Left lung (tissue), 4 donors: ENCODE measurements at regions not wholly inside any gene's neighbourhood (a gene's known extent, or its start where the extent isn't known, plus 50 kb on each side); places are given as distances from the start of the nearest gene placed in this dataset.

ENCODE experiments used
- ATAC-seq: fragments of 200-7000 bp; cut with Tn5 transposase; one replicate; pipeline ENCODE4 v1.9.1; 2020; ENCODE audit warnings: moderate library complexity
- DNase-seq, 4 donors: peaks; one replicate each; pipeline ENCODE4 v3.0.0-alpha.2; 2013 to 2020
- H3K27ac ChIP-seq, 2 donors: fragments of 200-600 bp; sonication (generic) in 1 of 2; one replicate each; pipeline versions ENCODE4 v1.5.0 to v1.8.0; 2020 to 2021
- H3K27me3 ChIP-seq, 2 donors: fragments of 200-600 bp; sonication (generic) in 1 of 2; one replicate each; pipeline versions ENCODE4 v1.5.0 to v1.8.0; 2020 to 2021
- H3K36me3 ChIP-seq, 2 donors: fragments of 200-600 bp; sonication (generic) in 1 of 2; one replicate each; pipeline versions ENCODE4 v1.5.0 to v1.8.0; 2020 to 2021
- H3K4me1 ChIP-seq, 2 donors: fragments of 200-600 bp; one replicate each; pipeline ENCODE4 v1.8.0; 2021
- H3K4me3 ChIP-seq, 2 donors: fragments of 200-600 bp; sonication (generic) in 1 of 2; one replicate each; pipeline versions ENCODE4 v1.5.0 to v1.8.0; 2020 to 2021; ENCODE audit warnings: mild to moderate bottlenecking in 1 of 2
- H3K9me3 ChIP-seq, 2 donors: fragments of 200-600 bp; sonication (generic) in 1 of 2; one replicate each; pipeline versions ENCODE4 v1.5.0 to v1.8.0; 2020 to 2021
- CTCF ChIP-seq, 2 donors: fragments of 200-600 bp; sonication (generic) in 1 of 2; IDR thresholded peaks; one replicate each; pipeline versions ENCODE4 v1.5.0 to v1.8.0; 2021; ENCODE audit warnings: antibody characterized with exemption in 2 of 2
- intact Hi-C, 2 donors: fragments of 100-400 bp; cut with DNase I; formaldehyde crosslinking; loops; one replicate each; pipeline versions ENCODE4 v1.11.2 to v1.14.2; 2022
- donor health status: DM: no; HTN: yes; CAD: no.
- donor health status: DM: no; HTN: no; CAD: no.

- Histone ChIP-seq H3K27me3 (no peaks in the 10 kb centered on the region), H3K4me1 (no peaks in the 10 kb centered on the region), H3K36me3 (no peaks in the 10 kb centered on the region), H3K4me3 (no peak overlapping the region), H3K9me3 (no peaks in the 10 kb centered on the region), H3K27ac (no peak overlapping the region)
- DNase-seq (no peak), ATAC-seq (no peak)
- TF ChIP-seq CTCF (IDR thresholded peaks at IDR 0.05) = no peak
- intact Hi-C loops = no loop called here
These were observed 545.1 kb downstream of the EFNB2 start for GRCh38 chr13:105990256-105990958.

- no peak overlapping the region for H3K27ac ChIP-seq
- no peak for ATAC-seq
- no peaks in the 10 kb centered on the region for H3K36me3 ChIP-seq
- TF ChIP-seq CTCF (IDR thresholded peaks at IDR 0.05) = no peak
- intact Hi-C loops = no loop called here
- no peaks in the 10 kb centered on the region for H3K9me3 ChIP-seq
- peak in 1 of 4 donors; percentile 14 for DNase-seq
- no peaks in the 10 kb centered on the region for H3K27me3 ChIP-seq
- H3K4me3 ChIP-seq = no peak overlapping the region
- no peaks in the 10 kb centered on the region for H3K4me1 ChIP-seq
These were observed 550.8 kb downstream of the EFNB2 start for GRCh38 chr13:105984646-105985045.

DNA sequence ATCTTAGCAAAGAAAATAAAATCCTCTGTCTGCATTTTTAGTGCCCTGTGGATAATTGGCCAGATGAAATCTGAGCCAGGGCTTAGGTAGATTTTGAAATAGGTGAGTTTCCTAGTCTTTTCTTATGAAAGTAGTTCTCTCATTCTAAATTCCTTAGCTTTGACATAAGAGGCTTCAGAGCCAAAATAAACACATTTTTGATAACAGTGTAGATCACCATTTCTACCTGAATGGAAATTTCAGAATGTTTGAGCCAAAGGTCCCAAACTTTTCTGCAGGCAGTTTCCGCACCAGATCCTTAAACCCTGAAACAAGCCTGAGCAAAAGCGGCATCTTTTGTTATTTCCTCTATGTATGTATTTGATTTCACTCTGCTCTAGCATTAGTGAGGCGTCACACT is 551.2 kb downstream of the EFNB2 start:
- ATAC-seq (peak; percentile 38), DNase-seq (peak in 1 of 4 donors; percentile 10)

GRCh38 chr13:105982219-105982930 is 553.1 kb downstream of the EFNB2 start:
- no peak overlapping the region for H3K4me3 ChIP-seq
- intact Hi-C loops = no loop called here
- no peaks in the 10 kb centered on the region for H3K4me1 ChIP-seq
- H3K9me3 ChIP-seq = no peaks in the 10 kb centered on the region
- no peaks in the 10 kb centered on the region for H3K27me3 ChIP-seq
- no peak for TF ChIP-seq CTCF (IDR thresholded peaks at IDR 0.05)
- DNase-seq (peak in 1 of 4 donors; percentile 13), ATAC-seq (no peak)
- H3K36me3 ChIP-seq = no peaks in the 10 kb centered on the region
- H3K27ac ChIP-seq = no peak overlapping the region

More for the DNA sequence above, 551.2 kb downstream of the EFNB2 start:
- no peaks in the 10 kb centered on the region for H3K27me3 ChIP-seq
- H3K4me1 ChIP-seq = no peaks in the 10 kb centered on the region
- H3K4me3 ChIP-seq = no peak overlapping the region
- no peaks in the 10 kb centered on the region for H3K36me3 ChIP-seq
- no peak for TF ChIP-seq CTCF (IDR thresholded peaks at IDR 0.05)
- no peaks in the 10 kb centered on the region for H3K9me3 ChIP-seq
- no peak overlapping the region for H3K27ac ChIP-seq
- intact Hi-C loops = no loop called here
